ENCODE measurements at regions not wholly inside any gene's neighbourhood (a gene's known extent, or its start where the extent isn't known, plus 50 kb on each side); places are given as distances from the start of the nearest gene placed in this dataset.

DNA sequence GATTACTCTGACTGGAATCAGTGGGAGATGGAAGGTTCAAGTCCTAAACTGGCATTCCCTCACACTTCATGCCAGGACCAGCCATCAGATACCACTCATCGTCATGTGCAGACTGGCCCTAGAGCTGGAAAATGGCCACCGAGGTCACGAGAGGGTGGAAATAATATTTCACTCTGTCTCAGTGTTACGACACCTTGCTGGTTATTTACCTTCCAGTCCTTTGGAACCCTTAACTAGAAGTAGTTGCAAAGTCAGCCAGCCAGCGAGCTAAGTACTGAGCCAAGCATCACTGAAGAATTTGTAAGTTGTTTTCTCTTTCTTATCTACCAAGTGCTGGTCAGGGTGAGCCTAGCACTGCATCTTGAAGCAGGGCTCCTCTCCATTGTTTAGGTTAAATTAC lies 309.9 kb upstream of the RASGRP1 start:
- Histone ChIP-seq H2AFZ (ENCODE audit: low read length) (no peak overlapping the region), H3K79me2 (ENCODE audit: low read length) (no peaks in the 10 kb centered on the region), H3K9me3 (ENCODE audit: low read length) (no peaks in the 10 kb centered on the region; the same call in 1 of the 2 replicates), H3K36me3 (ENCODE audit: insufficient read depth, low read length) (no peaks in the 10 kb centered on the region), H3K4me3 (ENCODE audit: low read length) (no peak overlapping the region), H3K4me2 (ENCODE audit: low read depth, low read length, poor library complexity, severe bottlenecking) (no peak overlapping the region), H3K27me3 (ENCODE audit: low read length) (no peaks in the 10 kb centered on the region), H3K4me1 (ENCODE audit: low read length) (no peaks in the 10 kb centered on the region), H4K20me1 (ENCODE audit: insufficient read depth, low read depth, low read length) (no peaks in the 10 kb centered on the region), H3K27ac (ENCODE audit: low read length) (no peak overlapping the region), H3K9me2 (replicated peaks; ENCODE audit: insufficient read depth, low read length) (no peaks in the 10 kb centered on the region), H3K9ac (ENCODE audit: low read length) (no peak overlapping the region)
- no peak for DNase-seq

DNA sequence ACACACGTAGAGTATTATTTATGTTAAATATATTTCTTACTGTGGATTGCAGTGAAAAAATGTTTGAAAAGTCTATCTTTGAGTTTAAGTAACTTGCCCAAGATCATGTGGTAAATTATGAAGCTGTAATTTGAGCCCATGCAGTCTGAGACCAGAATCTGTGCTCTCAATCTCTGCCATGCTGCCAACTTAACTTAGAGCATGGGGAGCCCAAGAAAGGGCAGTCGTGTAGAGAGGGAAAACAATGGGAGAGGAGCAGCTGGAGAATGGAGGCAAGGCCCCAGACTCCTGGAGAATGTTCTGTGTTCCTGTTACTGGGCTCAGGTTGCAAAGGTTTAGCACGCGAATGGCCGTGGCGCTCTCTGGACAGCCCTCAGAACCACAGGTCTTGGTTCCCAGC lies 311.6 kb upstream of the RASGRP1 start:
- Histone ChIP-seq H3K27ac (ENCODE audit: low read length) (no peak overlapping the region), H3K9me3 (ENCODE audit: low read length) (no peaks in the 10 kb centered on the region; the same call in 1 of the 2 replicates), H3K4me1 (ENCODE audit: low read length) (no peaks in the 10 kb centered on the region), H3K79me2 (ENCODE audit: low read length) (no peaks in the 10 kb centered on the region), H3K9ac (ENCODE audit: low read length) (no peak overlapping the region), H3K4me3 (ENCODE audit: low read length) (no peak overlapping the region), H3K4me2 (ENCODE audit: low read depth, low read length, poor library complexity, severe bottlenecking) (no peak overlapping the region), H3K27me3 (ENCODE audit: low read length) (no peaks in the 10 kb centered on the region), H3K9me2 (replicated peaks; ENCODE audit: insufficient read depth, low read length) (no peaks in the 10 kb centered on the region), H4K20me1 (ENCODE audit: insufficient read depth, low read depth, low read length) (no peaks in the 10 kb centered on the region), H2AFZ (ENCODE audit: low read length) (no peak overlapping the region), H3K36me3 (ENCODE audit: insufficient read depth, low read length) (no peaks in the 10 kb centered on the region)
- no peak for DNase-seq

DNA sequence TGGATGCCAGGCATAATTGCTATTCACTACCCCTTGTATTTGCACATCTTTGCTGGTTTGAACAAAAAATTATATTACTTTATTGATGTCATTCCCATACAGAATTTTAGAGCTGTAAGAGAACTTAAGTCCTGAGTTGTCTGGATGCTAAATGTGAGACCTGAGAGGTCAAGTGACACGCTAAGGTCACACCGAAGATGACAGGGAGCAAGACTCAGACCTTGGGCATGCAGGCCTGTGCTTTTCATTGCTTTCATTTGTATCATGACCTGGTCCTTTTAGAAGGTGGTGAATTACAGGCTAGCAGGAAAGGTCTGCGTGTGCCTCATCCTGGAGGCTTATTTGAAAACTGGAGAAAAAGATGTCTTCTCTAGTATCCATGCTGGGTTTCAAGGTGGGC lies 312.0 kb upstream of the RASGRP1 start:
- DNase-seq = no peak
- no peaks in the 10 kb centered on the region; the same call in 1 of the 2 replicates for H3K9me3 ChIP-seq (ENCODE audit: low read length)
- no peaks in the 10 kb centered on the region for H3K79me2 ChIP-seq (ENCODE audit: low read length)
- H3K27ac ChIP-seq (ENCODE audit: low read length) = no peak overlapping the region
- H3K4me3 ChIP-seq (ENCODE audit: low read length) = no peak overlapping the region
- no peaks in the 10 kb centered on the region for H3K27me3 ChIP-seq (ENCODE audit: low read length)
- no peak overlapping the region for H3K4me2 ChIP-seq (ENCODE audit: low read depth, low read length, poor library complexity, severe bottlenecking)
- no peaks in the 10 kb centered on the region for H4K20me1 ChIP-seq (ENCODE audit: insufficient read depth, low read depth, low read length)
- no peak overlapping the region for H3K9ac ChIP-seq (ENCODE audit: low read length)
- H3K4me1 ChIP-seq (ENCODE audit: low read length) = no peaks in the 10 kb centered on the region
- no peak overlapping the region for H2AFZ ChIP-seq (ENCODE audit: low read length)
- no peaks in the 10 kb centered on the region for H3K36me3 ChIP-seq (ENCODE audit: insufficient read depth, low read length)
- H3K9me2 ChIP-seq (replicated peaks; ENCODE audit: insufficient read depth, low read length) = no peaks in the 10 kb centered on the region

DNA sequence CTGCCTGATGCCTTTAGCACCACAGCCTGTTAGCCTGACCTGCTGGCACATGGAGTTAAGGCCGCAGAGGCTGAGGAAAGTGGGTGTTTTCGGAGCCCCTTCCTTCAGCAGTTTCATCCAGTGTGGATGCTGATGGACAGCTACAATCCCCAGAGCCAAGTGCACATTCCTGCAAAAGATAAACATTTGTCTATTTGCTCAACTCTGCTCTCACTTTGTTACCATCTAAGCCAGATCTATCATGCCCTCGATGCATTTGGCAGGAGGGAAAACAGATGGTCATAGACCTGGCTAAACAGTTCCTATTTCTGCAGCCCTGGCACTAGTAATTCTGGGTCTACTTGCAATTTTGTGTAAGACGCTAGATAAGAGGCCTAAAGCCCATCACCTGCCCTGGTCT lies 312.9 kb upstream of the RASGRP1 start:
- no peaks in the 10 kb centered on the region for H3K79me2 ChIP-seq (ENCODE audit: low read length)
- no peak for DNase-seq
- H3K27me3 ChIP-seq (ENCODE audit: low read length) = no peaks in the 10 kb centered on the region
- no peak overlapping the region for H3K4me2 ChIP-seq (ENCODE audit: low read depth, low read length, poor library complexity, severe bottlenecking)
- no peaks in the 10 kb centered on the region for H3K9me3 ChIP-seq (ENCODE audit: low read length)
- H3K9ac ChIP-seq (ENCODE audit: low read length) = no peak overlapping the region
- H3K4me3 ChIP-seq (ENCODE audit: low read length) = no peak overlapping the region
- no peak overlapping the region for H2AFZ ChIP-seq (ENCODE audit: low read length)
- H3K27ac ChIP-seq (ENCODE audit: low read length) = no peak overlapping the region
- H3K36me3 ChIP-seq (ENCODE audit: insufficient read depth, low read length) = no peaks in the 10 kb centered on the region
- no peaks in the 10 kb centered on the region for H3K4me1 ChIP-seq (ENCODE audit: low read length)
- no peaks in the 10 kb centered on the region for H4K20me1 ChIP-seq (ENCODE audit: insufficient read depth, low read depth, low read length)
- no peaks in the 10 kb centered on the region for H3K9me2 ChIP-seq (replicated peaks; ENCODE audit: insufficient read depth, low read length)

DNA sequence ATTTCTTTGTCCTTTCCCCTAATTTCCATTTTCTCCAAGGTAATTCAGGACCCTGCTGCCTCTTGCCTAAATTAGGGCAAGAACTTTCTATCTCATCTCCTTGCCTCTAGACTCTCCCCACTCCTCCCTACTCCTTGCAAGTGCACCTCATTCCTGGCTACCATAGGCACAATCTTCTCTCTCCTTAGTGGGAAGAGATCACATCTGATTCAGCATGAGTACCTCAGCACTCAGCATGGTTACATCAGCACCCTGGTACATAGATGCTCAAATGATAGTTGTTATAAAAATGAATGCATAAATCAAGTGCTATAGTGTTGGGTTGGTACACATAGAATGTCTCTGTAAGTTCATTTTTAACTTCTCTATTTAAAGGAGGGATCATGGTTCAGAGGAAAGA lies 313.4 kb upstream of the RASGRP1 start:
- no peaks in the 10 kb centered on the region for H3K9me2 ChIP-seq (replicated peaks; ENCODE audit: insufficient read depth, low read length)
- H3K79me2 ChIP-seq (ENCODE audit: low read length) = no peaks in the 10 kb centered on the region
- no peak overlapping the region for H3K4me3 ChIP-seq (ENCODE audit: low read length)

DNA sequence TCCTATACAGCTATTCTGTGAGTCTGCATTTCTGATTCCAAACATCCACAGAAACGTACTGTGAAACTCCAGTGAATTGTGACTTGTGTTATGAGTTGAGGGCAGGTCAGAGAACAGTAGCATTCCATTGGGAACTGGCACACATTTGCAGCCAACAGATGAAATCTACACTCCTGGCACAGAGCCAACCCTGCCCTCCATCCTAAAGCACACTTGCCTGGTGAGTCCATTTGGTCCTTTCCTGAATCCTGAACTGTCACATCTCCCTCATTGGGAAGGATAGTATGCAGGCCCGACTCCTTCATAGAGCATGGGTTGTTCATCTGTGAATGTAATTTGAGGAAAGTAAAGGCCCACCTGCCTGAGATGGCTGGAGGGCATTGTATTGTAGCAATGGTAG lies 314.3 kb upstream of the RASGRP1 start:
- Histone ChIP-seq H3K36me3 (ENCODE audit: insufficient read depth, low read length) (no peaks in the 10 kb centered on the region), H3K27me3 (ENCODE audit: low read length) (no peaks in the 10 kb centered on the region), H3K27ac (ENCODE audit: low read length) (no peak overlapping the region), H3K9me3 (ENCODE audit: low read length) (no peaks in the 10 kb centered on the region), H3K4me3 (ENCODE audit: low read length) (no peak overlapping the region), H3K4me1 (ENCODE audit: low read length) (no peaks in the 10 kb centered on the region), H2AFZ (ENCODE audit: low read length) (no peak overlapping the region), H3K4me2 (ENCODE audit: low read depth, low read length, poor library complexity, severe bottlenecking) (no peak overlapping the region), H3K9ac (ENCODE audit: low read length) (no peak overlapping the region), H4K20me1 (ENCODE audit: insufficient read depth, low read depth, low read length) (no peaks in the 10 kb centered on the region), H3K79me2 (ENCODE audit: low read length) (no peaks in the 10 kb centered on the region), H3K9me2 (replicated peaks; ENCODE audit: insufficient read depth, low read length) (no peaks in the 10 kb centered on the region)
- no peak for DNase-seq

More for the DNA sequence above, 313.4 kb upstream of the RASGRP1 start:
- H3K36me3 ChIP-seq (ENCODE audit: insufficient read depth, low read length) = no peaks in the 10 kb centered on the region
- no peaks in the 10 kb centered on the region for H4K20me1 ChIP-seq (ENCODE audit: insufficient read depth, low read depth, low read length)
- no peak overlapping the region for H2AFZ ChIP-seq (ENCODE audit: low read length)
- H3K4me1 ChIP-seq (ENCODE audit: low read length) = no peaks in the 10 kb centered on the region
- H3K27ac ChIP-seq (ENCODE audit: low read length) = no peak overlapping the region
- H3K9ac ChIP-seq (ENCODE audit: low read length) = no peak overlapping the region
- no peak for DNase-seq
- no peaks in the 10 kb centered on the region for H3K9me3 ChIP-seq (ENCODE audit: low read length)
- H3K4me2 ChIP-seq (ENCODE audit: low read depth, low read length, poor library complexity, severe bottlenecking) = no peak overlapping the region
- no peaks in the 10 kb centered on the region for H3K27me3 ChIP-seq (ENCODE audit: low read length)

DNA sequence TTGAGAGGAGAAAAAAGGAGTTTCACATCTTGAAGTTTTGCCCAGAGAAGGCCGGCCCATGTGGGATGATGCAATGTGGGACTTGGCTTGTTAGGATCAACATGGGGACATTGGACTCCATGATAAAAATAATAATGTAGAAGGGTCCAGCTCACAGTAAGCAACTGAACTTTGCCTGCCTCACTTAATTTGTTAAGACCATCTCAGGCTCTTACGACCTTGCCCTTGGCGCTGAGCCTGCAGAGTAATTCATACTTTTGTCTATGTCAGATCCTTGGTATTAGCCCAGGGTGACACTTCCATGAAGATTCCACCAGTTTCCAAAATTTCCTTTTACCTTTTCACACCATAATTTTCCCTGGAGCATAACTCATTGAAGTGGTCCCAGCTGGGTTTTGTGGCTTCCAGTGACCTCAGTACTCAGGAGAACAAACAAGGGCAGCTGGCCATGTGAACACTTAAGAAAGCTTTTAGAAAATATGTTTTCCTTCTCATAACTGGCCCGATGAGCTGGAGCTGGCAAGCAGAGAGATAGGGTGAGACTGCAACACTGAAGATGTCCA lies 315.4 kb upstream of the RASGRP1 start:
- no peaks in the 10 kb centered on the region for H3K79me2 ChIP-seq (ENCODE audit: low read length)
- no peaks in the 10 kb centered on the region for H3K9me2 ChIP-seq (replicated peaks; ENCODE audit: insufficient read depth, low read length)
- no peaks in the 10 kb centered on the region for H3K27me3 ChIP-seq (ENCODE audit: low read length)
- H3K9me3 ChIP-seq (ENCODE audit: low read length) = no peaks in the 10 kb centered on the region
- no peak overlapping the region for H2AFZ ChIP-seq (ENCODE audit: low read length)
- no peak overlapping the region for H3K9ac ChIP-seq (ENCODE audit: low read length)
- H3K4me1 ChIP-seq (ENCODE audit: low read length) = no peaks in the 10 kb centered on the region
- no peaks in the 10 kb centered on the region for H4K20me1 ChIP-seq (ENCODE audit: insufficient read depth, low read depth, low read length)
- H3K27ac ChIP-seq (ENCODE audit: low read length) = no peak overlapping the region
- H3K4me2 ChIP-seq (ENCODE audit: low read depth, low read length, poor library complexity, severe bottlenecking) = no peak overlapping the region
- DNase-seq = no peak
- H3K4me3 ChIP-seq (ENCODE audit: low read length) = no peak overlapping the region
- H3K36me3 ChIP-seq (ENCODE audit: insufficient read depth, low read length) = no peaks in the 10 kb centered on the region

DNA sequence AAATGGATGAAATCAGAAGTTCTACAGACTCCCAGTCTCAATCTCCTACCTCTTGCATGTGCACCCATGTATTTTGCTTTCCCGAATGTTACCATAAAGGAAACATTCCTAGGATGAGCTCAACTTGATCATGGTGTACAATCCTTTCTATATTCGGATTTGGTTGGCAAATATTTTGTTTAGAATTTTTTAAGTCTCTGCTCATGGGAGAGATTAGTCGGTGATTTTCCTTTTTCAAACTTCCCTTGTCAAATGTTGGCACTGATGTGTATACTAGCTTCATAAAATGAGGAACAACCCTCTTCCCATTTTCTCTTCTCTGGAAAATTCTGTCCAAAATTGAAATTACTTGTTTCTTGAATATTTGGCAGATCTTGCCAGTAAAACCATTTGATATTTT lies 317.6 kb upstream of the RASGRP1 start:
- DNase-seq = no peak
- no peaks in the 10 kb centered on the region for H3K27me3 ChIP-seq (ENCODE audit: low read length)
- no peak overlapping the region for H3K4me3 ChIP-seq (ENCODE audit: low read length)
- no peak overlapping the region for H3K4me2 ChIP-seq (ENCODE audit: low read depth, low read length, poor library complexity, severe bottlenecking)
- H3K4me1 ChIP-seq (ENCODE audit: low read length) = no peaks in the 10 kb centered on the region
- no peaks in the 10 kb centered on the region for H3K9me2 ChIP-seq (replicated peaks; ENCODE audit: insufficient read depth, low read length)
- H2AFZ ChIP-seq (ENCODE audit: low read length) = no peak overlapping the region
- H3K9ac ChIP-seq (ENCODE audit: low read length) = no peak overlapping the region
- H3K79me2 ChIP-seq (ENCODE audit: low read length) = no peaks in the 10 kb centered on the region
- H3K36me3 ChIP-seq (ENCODE audit: insufficient read depth, low read length) = no peaks in the 10 kb centered on the region
- H3K27ac ChIP-seq (ENCODE audit: low read length) = no peak overlapping the region
- no peaks in the 10 kb centered on the region for H3K9me3 ChIP-seq (ENCODE audit: low read length)
- no peaks in the 10 kb centered on the region for H4K20me1 ChIP-seq (ENCODE audit: insufficient read depth, low read depth, low read length)

DNA sequence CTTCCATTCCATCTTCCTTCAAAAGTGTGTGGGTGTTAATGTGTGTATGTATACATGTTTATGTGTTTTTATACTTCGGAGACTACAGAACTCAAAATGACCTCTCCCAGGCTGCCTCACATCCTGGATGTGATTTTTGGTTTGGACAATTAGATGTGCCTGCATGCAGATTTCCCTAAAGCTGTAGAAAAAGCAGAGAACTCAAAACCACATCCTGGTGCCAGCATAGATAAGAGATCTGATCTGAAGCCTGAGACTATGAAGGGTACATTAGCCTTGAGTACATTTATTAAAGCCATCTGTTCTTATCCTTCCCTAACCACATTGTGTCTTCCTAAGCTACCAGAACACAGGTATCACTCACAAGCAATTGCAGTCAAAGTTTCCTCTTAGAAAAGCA lies 319.4 kb upstream of the RASGRP1 start:
- no peaks in the 10 kb centered on the region for H3K4me1 ChIP-seq (ENCODE audit: low read length)

More for the DNA sequence above, 319.4 kb upstream of the RASGRP1 start:
- Histone ChIP-seq H3K9me2 (replicated peaks; ENCODE audit: insufficient read depth, low read length) (no peaks in the 10 kb centered on the region), H3K27me3 (ENCODE audit: low read length) (no peaks in the 10 kb centered on the region), H4K20me1 (ENCODE audit: insufficient read depth, low read depth, low read length) (no peaks in the 10 kb centered on the region), H3K4me2 (ENCODE audit: low read depth, low read length, poor library complexity, severe bottlenecking) (no peak overlapping the region), H3K27ac (ENCODE audit: low read length) (no peak overlapping the region), H3K9me3 (ENCODE audit: low read length) (no peaks in the 10 kb centered on the region), H3K36me3 (ENCODE audit: insufficient read depth, low read length) (no peaks in the 10 kb centered on the region), H3K79me2 (ENCODE audit: low read length) (no peaks in the 10 kb centered on the region), H2AFZ (ENCODE audit: low read length) (no peak overlapping the region), H3K9ac (ENCODE audit: low read length) (no peak overlapping the region), H3K4me3 (ENCODE audit: low read length) (no peak overlapping the region)
- DNase-seq = no peak

Data from Karpas-422 (cell line).